HG02798 (cell line): ENCODE measurements at regions not wholly inside any gene's neighbourhood (a gene's known extent, or its start where the extent isn't known, plus 50 kb on each side); places are given as distances from the start of the nearest gene placed in this dataset.

Experiments
- ATAC-seq: cut with Tn5 transposase; IDR thresholded peaks from one replicate; pipeline ENCODE4 v1.9.1; 2021; ENCODE audit warnings: mild to moderate bottlenecking; ENCODE audit not compliant: unreplicated experiment, poor library complexity

DNA sequence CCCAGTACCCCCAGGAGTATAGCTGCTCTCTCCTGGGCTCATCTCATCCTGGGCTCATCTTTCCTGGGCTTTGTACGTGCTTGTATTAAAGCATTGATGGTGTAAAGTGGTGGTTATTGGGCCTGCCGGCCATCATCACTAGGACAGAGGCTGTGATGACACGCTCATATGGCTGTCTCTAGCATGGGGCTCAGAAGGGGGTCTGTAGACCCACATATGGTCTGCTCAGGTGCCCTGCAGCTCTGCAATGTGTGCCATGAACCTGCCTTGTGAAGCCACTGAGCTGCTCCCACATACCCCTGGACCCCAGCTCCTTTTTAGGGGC is 143.4 kb downstream of the CDC5L start:
- ATAC-seq = no peak

DNA sequence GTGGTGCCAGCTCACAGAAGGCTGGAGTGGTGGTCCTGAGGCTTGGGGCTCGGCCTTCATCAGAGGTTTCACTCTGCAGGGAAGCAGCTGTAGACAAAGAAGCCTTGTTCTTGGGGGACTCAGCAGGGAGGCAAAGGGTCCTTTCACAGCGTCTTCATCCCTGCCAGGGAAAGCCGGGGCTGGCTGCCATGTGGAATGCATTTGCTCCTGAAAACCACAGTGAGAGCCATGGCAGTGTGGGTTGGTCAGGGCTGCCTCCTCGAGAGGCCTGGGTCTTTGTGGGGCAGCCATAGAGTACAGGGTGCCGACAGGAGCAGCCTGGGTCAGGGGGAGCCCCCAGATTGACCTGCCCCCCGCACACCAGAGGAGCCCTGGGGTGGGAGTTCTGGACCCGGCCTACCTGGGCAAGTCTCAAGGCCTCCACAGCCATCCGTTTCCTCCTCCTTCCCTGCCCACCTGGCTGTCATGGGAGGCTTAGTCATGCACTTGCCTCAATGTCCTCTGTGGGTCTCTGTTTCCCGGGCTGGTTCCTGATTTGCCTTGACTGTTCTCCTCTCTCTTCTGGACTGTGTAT is 144.0 kb downstream of the CDC5L start:
- ATAC-seq = no peak

DNA sequence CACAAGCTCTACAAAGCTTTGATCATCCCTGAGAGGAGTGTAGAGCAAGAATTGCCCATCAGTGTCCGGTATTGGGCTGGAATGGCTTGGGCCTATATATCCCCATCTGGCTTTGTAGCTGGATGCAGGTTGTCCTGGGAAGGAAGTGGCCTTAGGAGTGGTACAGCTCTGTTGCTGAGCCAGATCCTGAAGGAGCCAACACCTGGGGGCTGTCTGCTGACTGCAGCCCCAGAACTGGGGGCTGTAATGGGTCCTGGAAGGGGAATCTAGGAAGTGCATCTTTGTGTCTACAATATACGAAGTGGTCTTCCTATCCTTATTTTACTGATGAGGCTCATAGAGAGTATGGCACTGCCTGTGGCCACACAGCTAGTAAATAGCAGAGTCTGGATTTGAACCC is 145.9 kb downstream of the CDC5L start:
- no peak for ATAC-seq

DNA sequence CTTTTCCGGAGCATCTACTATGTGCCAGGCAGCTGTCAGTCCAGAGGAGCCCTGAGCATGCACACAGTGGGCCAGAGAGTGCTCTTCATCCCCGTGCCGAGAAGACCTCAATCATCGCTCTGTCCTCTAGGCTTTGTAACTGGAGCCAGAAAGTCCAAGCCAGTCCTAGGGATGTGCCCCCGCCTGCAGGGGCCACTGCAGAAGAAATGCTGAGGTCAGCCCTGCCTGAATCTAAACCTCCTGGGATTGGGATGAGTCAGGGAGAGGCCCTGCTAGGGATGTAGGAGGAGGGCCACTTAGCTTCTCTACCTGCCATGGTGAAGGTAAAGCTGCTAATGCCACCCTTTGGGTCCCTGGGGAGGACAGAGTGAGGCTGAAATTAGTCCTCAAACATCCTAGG is 146.8 kb downstream of the CDC5L start:
- no peak for ATAC-seq

DNA sequence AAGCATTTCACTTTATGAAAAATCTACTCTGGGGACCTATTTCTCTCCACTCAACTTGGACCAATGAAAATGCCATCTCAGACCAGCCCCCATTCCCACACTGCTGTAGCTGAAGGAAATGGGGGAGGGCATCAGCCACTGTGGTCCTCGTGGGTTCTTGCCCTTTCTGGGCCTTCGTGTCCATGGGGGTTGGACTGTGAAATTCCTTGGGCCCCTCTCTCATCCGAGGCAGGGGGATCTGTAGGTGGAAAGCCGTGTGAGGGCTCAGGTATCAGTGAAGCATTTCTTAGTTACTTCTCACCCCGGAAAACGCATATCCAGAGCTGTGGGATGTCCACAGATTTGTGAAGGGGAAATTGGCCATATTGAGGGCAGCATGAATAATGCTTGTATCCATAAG is 147.9 kb downstream of the CDC5L start:
- no peak for ATAC-seq

DNA sequence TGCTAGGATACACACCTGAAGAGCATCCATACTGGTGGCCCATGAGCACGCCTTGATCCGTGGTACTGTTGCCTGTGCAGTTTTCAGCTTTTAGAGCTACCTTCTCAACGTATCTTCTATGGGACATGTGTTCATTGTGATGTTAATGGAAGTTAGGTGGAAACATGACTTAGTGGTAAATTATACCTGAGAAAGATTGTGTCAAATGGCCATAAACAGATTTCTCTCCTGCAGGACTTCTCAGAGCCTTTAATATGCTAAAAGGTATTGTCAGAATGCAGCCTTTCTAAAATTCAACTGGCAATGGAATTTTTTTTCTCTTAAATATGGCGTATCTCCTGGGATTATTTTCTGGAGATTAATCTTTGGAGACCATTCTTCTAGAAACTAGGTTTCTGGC is 148.5 kb downstream of the CDC5L start:
- ATAC-seq = no peak

- ATAC-seq = no peak
These were observed 150.0 kb downstream of the CDC5L start for GRCh38 chr6:44537306-44538049.

DNA sequence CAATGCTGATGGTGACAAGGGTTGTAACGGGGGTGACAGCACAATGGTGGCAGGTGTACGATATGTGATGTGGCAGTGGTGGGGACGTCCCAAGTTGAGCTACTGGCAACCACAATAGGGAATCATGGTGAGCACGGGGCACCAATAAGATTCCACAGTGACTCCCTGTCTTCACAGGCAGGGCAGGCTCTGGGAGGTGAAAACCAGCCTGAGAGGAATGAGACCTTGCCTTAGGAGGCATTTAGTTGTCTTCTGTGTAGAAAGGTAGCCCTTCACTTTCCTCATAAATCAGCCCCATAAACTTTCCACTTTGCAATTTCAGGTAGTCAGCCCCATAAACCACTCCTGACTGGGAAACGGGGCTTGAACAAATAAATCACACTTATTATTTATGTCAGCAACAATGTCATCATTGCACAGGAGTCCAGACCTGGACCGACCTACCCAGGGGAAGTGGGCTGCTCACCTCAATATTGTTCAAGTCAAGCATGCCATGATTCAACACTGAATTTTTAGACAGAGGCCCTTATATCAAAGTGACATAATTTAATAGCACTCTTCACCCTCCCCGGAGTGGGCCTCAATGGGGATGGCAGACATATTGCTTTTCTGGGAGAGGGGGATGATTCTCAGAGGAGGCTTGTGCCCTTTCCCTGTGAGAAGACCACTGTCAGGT is 150.8 kb downstream of the CDC5L start:
- no peak for ATAC-seq

DNA sequence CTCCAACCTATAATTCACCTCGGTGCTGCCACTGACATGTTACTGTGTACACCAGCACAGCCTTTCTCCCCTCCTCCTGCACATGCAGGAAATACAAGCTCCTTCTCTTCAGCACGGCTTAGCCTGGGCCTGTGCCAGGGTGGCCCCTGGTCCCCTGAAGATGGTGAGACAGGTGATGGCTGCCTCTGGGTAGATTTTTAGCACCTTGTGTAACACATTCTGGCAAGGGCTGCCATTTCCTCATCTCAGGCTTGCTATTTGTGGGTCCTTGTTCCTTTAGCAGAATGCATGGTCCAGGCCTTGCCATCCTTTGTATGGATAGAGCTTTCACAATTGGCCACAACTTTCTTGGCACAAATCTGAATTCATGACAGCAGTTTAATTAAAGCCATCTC is 151.3 kb downstream of the CDC5L start:
- ATAC-seq = no peak

DNA sequence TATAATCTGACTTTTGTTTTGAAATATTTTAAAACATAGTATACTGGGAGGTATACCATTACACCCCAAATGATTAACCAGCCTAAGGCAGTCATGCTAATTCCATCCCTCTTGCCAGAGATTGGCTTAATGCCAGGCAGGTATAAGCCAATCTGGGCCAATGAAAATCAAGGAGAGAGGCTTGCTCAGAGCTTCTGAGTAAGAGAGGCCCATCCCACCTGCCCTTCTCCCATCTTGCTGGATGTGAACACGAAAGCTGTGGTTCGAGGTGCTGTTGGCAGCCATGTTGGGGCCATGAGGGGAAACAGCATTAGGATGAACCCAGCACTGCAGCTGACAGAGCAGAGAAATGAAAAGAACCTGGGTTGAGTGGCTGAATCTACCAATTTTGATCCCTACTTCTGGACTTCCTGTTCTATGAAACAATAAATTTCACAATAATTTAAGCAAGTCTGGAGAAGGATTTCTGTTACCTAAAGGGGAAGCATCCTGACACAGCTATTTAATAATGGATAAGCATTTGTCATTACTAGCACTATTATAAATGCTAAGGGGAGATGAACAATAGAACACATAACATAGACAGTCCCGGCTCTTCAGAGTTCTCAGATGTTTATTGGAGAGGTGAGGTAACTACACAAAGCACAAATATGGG is 152.3 kb downstream of the CDC5L start:
- no peak for ATAC-seq

DNA sequence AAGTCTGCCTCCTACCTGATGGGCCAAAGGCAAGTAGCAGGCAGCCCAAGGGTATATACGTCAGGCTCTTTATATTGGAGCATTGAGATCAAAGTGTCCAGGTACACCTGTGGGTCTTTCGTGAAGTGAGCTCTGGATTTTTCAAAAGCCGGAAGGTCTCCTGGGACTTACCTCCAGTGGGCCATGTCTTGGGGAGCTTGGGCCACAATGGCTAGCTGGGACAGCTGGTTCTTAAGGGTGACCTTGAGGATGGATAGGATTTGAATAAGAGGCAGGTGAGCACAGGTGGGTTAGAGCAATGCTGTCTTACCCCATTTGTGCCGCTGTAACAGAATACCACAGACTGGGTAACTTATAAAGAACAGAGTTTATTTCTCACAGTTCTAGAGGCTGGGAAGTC is 153.4 kb downstream of the CDC5L start:
- no peak for ATAC-seq

GRCh38 chr6:44542401-44543116 is 155.1 kb downstream of the CDC5L start:
- no peak for ATAC-seq

- no peak for ATAC-seq
These were observed 156.2 kb downstream of the CDC5L start for GRCh38 chr6:44543664-44544063.

GRCh38 chr6:44545224-44545623 is 157.7 kb downstream of the CDC5L start:
- no peak for ATAC-seq

DNA sequence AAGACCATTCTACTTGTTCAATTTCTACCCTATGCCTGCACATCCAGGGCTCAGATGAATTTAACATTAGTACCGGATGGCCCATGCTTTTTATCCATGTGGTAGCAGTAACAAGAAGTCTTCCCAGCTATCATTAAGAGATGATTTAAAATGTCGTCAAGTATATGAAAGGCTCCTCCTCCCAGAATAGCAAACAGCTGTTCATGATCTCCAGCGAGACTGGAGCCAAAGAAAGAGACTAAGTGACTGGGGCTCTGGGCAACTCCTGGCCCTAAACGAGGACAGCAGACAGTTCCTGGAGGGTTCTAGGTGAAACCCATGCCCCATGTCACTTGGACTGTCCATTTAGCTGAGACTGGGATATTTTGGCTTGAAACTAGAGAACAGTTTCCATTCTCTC is 160.8 kb downstream of the CDC5L start:
- no peak for ATAC-seq

- ATAC-seq = no peak
These were observed 162.0 kb downstream of the CDC5L start for GRCh38 chr6:44549516-44549915.

GRCh38 chr6:44554194-44554593 is 166.7 kb downstream of the CDC5L start:
- ATAC-seq = no peak

GRCh38 chr6:44554861-44555260 is 167.4 kb downstream of the CDC5L start:
- no peak for ATAC-seq

- no peak for ATAC-seq
These were observed 168.5 kb downstream of the CDC5L start for GRCh38 chr6:44556046-44556445.

DNA sequence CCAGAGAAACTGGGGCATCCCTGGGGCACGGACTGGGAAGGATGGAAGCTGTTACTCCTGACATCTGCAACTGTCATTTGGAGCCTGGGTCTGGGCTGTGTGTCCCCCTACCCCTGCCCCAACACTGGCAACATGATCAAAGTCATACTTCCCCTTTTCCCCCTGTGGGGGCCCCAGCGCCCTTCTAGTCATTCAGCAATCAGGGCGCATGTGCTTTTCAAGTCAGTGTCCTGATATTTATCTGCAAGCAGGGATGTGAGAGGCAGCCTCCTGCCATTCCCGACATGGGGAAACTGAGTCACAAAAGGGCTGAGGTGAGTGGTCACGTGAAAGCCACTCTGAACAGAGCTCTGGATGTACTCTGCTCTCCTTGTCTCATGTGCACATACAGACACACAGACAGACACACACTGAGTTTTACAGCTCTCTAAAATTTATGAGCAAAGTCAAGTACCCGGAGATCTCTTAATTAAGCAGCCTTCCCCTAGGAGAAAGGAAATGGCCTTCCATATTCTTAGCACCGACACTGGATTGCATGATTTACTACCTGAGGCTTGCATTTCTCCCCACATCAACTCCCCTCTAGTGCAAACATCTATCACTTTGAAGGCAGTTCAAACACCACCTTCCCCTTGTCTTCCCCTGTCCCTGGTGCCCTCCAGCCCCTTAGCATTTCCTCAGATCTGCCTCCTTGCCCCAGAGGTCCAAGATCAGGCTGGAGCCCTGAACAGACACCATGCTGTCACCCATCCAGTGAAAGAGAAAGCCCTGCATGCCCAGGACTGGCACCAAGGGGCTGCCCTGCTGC is 170.7 kb downstream of the CDC5L start:
- no peak for ATAC-seq
